Stomach (tissue), 4 donors: ENCODE measurements at regions not wholly inside any gene's neighbourhood (a gene's known extent, or its start where the extent isn't known, plus 50 kb on each side); places are given as distances from the start of the nearest gene placed in this dataset.

Source experiments
- EP300 ChIP-seq: sonication (generic); formaldehyde crosslinking; IDR thresholded peaks from one replicate; pipeline ENCODE4 v1.6.1; 2017; ENCODE audit warnings: antibody characterized with exemption
- POLR2A ChIP-seq, 4 donors: fragments of 450-650 bp; IDR thresholded peaks; one replicate each; pipeline ENCODE4 v1.6.1; 2016; ENCODE audit warnings: antibody characterized with exemption in 4 of 4, control low read depth in 2 of 4, mild to moderate bottlenecking in 1 of 4, moderate library complexity in 1 of 4

DNA sequence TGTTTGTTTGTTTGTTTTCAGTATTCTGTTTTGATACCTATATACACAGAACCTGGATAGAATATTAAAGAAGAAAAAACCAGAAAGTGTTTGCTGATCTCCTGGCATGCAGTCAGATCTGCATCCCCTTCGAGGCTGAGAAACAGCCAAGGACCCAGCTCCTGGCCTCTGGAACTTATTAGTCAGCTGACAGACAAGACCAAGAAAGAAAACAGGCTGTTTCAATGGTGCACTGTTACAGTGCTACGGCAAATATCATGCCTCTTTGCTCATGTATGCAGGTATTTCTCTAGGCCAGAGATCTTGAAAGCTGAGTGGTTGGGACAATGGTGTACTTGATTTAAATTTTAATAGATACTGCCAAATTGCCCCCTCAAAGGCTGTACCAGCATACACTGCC, 95.0 kb downstream of the C5orf15 start:
- TF ChIP-seq POLR2A (IDR thresholded peaks at IDR 0.05): no peak
- no peak for TF ChIP-seq EP300
